T-helper 1 cell treated with Interleukin-12 subunit alpha and Interleukin-12 subunit beta and Interleukin-4 antibody, amounts not matched to agents 30 ng/mL and 1 ng/mL, for 36 hours (primary cell): ENCODE measurements at regions not wholly inside any gene's neighbourhood (a gene's known extent, or its start where the extent isn't known, plus 50 kb on each side); places are given as distances from the start of the nearest gene placed in this dataset.
"Not testable (repeated sequence)": the region's sequence is repeated elsewhere in the genome, so short reads cannot be mapped to it uniquely, and the experiment has no call there.

Experiments
- intact Hi-C: fragments of 100-400 bp; cut with micrococcal nuclease; formaldehyde crosslinking; loops from one replicate; pipeline ENCODE4 v1.15.1; 2024

DNA sequence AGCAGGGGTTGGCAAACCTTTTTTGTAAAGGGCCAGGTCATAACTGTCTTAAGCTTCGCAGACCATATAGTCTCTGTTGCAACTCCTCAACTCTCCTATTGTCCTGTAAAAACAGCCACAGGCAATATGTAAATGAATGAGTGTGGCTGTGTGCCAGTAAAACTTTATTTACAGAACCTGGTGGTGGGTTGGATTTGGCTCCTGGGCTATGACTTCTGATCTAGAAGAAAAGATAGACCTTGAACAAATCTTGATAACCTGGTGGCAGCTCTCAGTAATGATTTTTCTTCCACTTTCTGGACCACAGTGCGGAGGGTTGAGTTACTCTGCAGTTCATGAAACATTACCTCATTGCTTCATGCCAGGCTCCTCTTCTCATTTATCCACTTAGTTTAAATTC, 139.3 kb downstream of the MYCN start:
- intact Hi-C loops: no loop called here

DNA sequence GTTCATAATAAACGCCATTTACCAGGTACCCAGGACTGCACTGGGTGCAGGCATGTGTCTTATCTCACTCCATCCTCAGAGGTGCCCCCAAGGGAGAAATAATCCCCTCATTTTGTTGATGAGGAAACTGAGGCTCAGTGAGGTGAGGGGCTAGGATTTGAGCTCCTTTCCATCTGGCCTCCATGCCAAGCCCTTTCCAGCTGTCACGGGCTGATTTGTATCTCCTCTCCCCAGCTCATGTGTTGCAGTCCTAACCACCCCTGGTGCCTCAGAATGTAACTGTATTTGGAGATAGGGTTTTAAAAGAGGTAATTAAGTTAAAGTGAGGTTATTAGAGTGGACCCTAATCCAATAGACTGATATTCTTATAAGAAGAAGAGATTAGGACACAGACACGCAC, 137.3 kb downstream of the MYCN start:
- intact Hi-C loops: no loop called here

DNA sequence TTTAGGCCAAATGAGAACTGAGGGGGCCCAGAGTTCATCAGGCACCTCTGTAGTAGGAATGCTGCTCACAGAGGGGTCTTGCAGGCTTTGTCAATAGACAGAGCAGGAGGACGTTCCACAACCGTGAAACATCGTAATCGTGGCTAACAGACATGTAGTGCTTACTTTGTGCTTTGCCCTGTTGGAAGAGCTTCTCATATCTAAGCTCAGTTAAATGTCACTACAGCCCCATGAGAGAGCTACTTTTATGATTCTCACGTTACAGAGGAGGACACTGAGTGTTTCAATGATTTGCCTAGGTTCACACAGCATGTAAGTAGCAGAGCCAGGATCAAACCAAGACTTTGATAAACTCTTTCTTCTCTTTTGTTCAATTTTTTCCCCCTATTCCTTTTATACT, 136.6 kb downstream of the MYCN start:
- intact Hi-C loops: no loop called here

GRCh38 chr2:16075045-16076012, 135.0 kb downstream of the MYCN start:
- intact Hi-C loops: no loop called here

- intact Hi-C loops: no loop called here
Measured at GRCh38 chr2:16073921-16074425, 133.6 kb downstream of the MYCN start.

DNA sequence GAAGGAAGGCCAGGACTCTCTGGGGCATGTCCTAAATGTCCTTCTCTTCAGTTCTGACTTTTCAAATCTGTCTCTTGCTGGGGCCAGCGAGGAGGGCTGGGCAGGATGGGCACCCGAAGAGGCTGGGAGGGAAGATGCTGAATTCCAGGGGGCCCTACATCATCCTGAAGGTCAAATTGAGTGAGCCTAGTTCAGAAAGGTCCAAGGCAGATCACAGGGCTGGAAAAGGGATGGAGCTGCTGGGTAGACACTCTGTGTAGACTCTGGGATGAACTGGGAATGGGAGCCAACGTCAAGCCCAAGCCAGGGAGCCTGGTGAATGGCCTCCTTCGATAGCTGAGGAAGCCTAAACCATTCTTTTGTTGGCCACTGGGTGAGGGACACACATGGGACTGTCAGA, 133.1 kb downstream of the MYCN start:
- intact Hi-C loops: no loop called here

DNA sequence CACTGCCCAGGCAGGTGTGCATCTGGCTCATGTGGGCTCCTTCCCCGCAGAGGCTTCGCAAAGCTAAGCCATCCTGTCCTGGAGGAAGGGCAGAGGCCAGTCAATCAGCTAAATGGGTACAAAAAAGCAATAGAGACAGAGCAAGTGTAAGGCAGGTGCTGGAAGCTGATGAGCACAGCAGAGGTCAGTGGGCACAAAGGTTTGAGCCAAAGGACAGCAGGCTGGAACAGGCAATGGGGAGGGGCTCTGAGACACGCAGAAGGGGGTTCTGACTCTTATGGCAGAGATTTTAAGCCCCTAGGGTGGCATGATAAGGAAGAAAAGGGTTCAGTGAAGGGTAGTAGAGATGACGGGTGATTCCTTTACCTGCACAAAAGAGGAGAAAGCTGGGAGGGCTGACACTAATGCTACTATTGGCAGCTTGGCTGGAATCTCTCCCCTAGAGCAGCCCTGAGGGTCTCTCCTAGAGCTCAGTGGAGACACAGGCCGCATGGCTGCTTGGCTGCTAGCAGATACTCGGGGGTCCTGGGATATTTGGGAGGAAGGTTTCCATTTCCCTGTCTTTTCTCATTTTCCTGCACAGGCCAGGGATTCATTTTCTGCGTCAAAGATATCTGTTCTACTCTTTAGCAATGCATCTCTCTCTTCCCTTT, 132.4 kb downstream of the MYCN start:
- intact Hi-C loops: no loop called here

DNA sequence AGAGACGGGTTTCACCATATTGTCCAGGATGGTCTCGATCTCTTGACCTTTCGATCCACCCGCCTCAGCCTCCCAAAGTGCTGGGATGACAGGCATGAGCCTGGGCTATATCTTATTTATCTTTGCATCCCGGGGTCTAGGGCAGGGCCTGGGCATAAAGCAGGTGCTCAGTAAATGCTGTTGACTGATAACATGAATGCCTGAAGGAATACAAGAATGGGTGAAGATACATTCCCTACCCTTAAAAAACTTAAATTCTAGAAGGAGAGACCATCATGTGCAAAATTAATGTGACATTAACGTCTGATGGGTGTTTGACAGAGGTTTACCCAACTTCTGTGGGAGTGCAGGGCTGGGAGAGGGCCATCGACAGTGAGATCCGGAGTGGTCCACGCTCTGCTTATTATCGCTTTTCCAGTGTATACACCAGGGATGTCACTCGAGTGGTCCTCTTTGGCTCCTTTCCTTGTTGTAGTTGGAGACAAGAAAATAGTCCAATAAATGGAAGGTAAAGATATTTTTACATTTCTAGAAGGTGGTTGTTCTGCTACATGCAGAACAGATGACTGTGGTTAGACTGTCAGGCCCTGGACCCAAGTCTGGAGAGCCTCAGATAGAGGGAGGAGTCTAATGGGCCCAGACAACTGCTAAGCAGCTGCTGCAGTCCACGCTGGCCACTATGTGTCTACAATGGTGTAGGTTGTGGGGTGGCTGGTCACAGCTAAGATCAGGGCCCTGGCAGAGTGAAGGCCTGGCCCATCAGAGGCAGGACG, 131.7 kb downstream of the MYCN start:
- intact Hi-C loops: no loop called here

- intact Hi-C loops: no loop called here
Measured at GRCh38 chr2:16071039-16071864, 130.9 kb downstream of the MYCN start.

DNA sequence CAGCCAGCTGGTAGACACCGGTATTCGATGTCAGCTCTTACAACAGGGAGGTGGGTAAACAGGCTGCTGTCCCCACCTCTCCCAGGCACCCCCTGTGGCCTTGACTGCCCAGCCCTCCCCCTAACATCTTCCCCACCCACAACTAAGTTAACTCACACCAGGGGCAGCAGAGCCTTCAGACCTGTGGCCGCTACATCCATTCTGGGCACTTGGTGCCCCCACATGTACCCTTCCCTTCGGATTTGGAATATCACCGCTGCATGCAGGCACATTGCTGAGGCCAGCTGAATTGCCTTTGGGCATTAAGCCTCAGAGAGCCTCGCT, 130.3 kb downstream of the MYCN start:
- intact Hi-C loops: no loop called here

- intact Hi-C loops: no loop called here
Measured at GRCh38 chr2:16069933-16070647, 129.7 kb downstream of the MYCN start.

DNA sequence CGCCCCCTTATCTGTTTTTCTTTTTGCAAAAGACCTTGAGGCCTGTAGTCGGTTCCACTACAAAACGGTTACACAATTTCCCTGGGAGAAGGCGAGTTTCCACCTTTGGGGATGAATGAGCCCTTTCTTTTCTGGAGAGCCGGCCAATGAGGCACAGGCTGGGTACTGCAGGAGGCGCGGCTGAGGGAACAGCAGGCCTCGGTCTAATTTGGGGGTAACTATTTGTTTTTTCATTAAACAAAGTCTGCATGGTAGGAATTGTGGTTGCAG, 129.2 kb downstream of the MYCN start:
- intact Hi-C loops: no loop called here

- intact Hi-C loops: no loop called here
Measured at GRCh38 chr2:16068552-16068940, 128.2 kb downstream of the MYCN start.

- intact Hi-C loops: no loop called here
Measured at GRCh38 chr2:16067866-16068551, 127.7 kb downstream of the MYCN start.

DNA sequence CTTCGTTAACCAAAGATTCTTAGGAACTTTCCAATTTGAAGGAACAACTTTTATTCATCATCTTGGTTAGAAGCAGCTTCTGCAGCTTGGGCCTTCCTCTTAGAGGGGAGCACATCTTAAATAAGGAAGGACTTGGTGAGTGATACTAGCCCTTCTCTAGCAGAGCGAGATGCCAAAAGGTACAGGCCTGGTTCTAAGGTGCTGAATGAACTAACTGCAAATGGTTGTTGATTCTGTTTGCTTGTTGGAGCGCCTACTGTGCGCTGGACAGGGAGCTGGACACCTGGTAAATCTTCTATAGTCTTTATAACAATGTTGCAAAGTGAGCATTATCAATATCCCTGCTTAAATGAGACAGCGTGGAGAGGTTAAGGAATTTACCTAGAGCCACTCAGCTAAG, 127.1 kb downstream of the MYCN start:
- intact Hi-C loops: no loop called here

DNA sequence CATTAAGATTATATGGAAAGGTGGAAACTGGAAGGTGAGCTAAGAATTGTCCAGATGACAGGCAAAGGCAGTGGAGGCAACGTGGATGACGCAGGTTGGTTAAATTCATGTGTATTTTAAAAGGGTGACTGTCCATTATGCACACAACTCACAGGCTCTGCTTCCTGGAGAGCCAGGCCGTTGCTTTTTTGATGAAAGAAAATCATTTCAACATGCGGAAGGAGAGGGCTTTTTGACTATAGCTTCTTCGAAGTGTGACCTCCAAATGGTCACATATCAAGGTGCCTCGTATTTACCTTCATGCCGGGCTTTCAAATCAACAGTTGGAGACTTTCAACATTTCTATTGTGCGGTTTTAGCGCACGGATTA, 126.7 kb downstream of the MYCN start:
- intact Hi-C loops: no loop called here

GRCh38 chr2:16066261-16067036, 126.1 kb downstream of the MYCN start:
- intact Hi-C loops: no loop called here

DNA sequence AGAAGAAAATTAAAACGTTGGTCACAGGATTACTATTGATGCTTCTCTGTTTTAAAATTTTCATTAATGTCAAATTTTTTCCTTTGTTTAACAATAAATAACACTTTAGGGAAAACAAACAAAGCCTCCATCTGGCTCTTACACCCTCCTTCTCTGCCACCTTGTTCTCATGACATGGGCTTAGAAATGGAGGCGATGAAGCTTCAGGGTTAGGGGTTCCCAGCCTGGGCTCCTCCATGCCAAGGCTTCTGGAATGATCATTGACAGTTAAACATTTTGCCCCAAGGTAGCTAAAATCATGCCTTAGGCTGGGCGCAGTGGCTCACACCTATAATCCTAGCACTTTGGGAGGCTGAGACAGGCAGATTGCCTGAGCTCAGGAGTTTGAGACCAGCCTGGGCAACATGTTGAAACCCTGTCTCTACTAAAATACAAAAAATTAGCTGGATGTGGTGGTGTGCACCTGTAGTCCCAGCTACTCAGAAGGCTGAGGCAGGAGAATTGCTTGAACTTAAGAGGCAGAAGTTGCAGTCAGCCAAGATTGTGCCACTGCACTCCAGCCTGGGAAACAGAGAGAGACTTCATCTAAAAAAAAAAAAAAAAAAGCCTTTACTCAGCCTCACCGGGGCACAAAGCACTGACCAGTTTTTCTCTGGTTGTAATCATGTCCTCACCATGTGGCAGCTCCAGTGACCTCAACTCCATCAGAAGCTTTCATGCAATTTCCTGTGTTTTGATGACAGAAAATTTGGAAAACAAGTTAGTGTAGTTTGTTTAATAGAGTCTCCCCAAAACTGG, 125.1 kb downstream of the MYCN start:
- intact Hi-C loops: not testable (repeated sequence)

GRCh38 chr2:16064745-16065144, 124.4 kb downstream of the MYCN start:
- intact Hi-C loops: no loop called here
